ENCODE measurements at regions not wholly inside any gene's neighbourhood (a gene's known extent, or its start where the extent isn't known, plus 50 kb on each side); places are given as distances from the start of the nearest gene placed in this dataset.

- TF ChIP-seq E2F5 (CRISPR knock-in tag; conservative IDR thresholded peaks at IDR 0.05) (no peak), CREB1 (IDR thresholded peaks at IDR 0.05) (peak; percentile 77), CREB1 (CRISPR knock-in tag; IDR thresholded peaks at IDR 0.05) (peak; percentile 84), KDM4B (CRISPR knock-in tag; IDR thresholded peaks at IDR 0.05) (peak; percentile 93), NFE2 (CRISPR knock-in tag; IDR thresholded peaks at IDR 0.05) (no peak), RAD21 (CRISPR knock-in tag; IDR thresholded peaks at IDR 0.05) (no peak), ATF7-NPFF (CRISPR knock-in tag; IDR thresholded peaks at IDR 0.05; ENCODE audit: low read depth) (peak; percentile 61; the same call in 1 of the 2 replicates), ZNF513 (CRISPR knock-in tag; conservative IDR thresholded peaks at IDR 0.05) (no peak), JARID2 (CRISPR knock-in tag; IDR thresholded peaks at IDR 0.05; ENCODE audit: insufficient replicate concordance) (no peak), CREB3 (CRISPR knock-in tag; IDR thresholded peaks at IDR 0.05) (no peak), SALL2 (CRISPR knock-in tag; IDR thresholded peaks at IDR 0.05) (no peak), ZNF296 (CRISPR knock-in tag; conservative IDR thresholded peaks at IDR 0.05) (no peak), PREB (CRISPR knock-in tag; IDR thresholded peaks at IDR 0.05) (no peak), ZMAT3 (CRISPR knock-in tag; conservative IDR thresholded peaks at IDR 0.05) (0 out of 2 replicates have a peak, but pooled peaks have one; percentile 49), SOX5 (CRISPR knock-in tag; IDR thresholded peaks at IDR 0.05; ENCODE audit: borderline replicate concordance) (peak; percentile 96), ZBTB3 (CRISPR knock-in tag; IDR thresholded peaks at IDR 0.05; ENCODE audit: borderline replicate concordance, low read depth) (no peak), EP300 (IDR thresholded peaks at IDR 0.05; ENCODE audit: low read depth in 2 of 2, low read length in 2 of 2) (peak; percentile 80 to 98), EP300 (CRISPR knock-in tag; IDR thresholded peaks at IDR 0.05; ENCODE audit: borderline replicate concordance) (peak; percentile 97), FOXO1 (CRISPR knock-in tag; IDR thresholded peaks at IDR 0.05) (peak; percentile 98), ZNF44 (CRISPR knock-in tag; IDR thresholded peaks at IDR 0.05) (no peak), BATF2 (CRISPR knock-in tag; IDR thresholded peaks at IDR 0.05) (no peak), ZBTB33 (CRISPR knock-in tag; IDR thresholded peaks at IDR 0.05) (peak; percentile 53; the same call in 1 of the 2 replicates), MXD3 (CRISPR knock-in tag; IDR thresholded peaks at IDR 0.05) (no peak)
Observed at GRCh38 chr7:17130281-17131059, 168.0 kb upstream of the AHR start (continued).

All from HepG2 (cell line).